ENCODE measurements at regions not wholly inside any gene's neighbourhood (a gene's known extent, or its start where the extent isn't known, plus 50 kb on each side); places are given as distances from the start of the nearest gene placed in this dataset.
"Not testable (repeated sequence)": the region's sequence is repeated elsewhere in the genome, so short reads cannot be mapped to it uniquely, and the experiment has no call there.

DNA sequence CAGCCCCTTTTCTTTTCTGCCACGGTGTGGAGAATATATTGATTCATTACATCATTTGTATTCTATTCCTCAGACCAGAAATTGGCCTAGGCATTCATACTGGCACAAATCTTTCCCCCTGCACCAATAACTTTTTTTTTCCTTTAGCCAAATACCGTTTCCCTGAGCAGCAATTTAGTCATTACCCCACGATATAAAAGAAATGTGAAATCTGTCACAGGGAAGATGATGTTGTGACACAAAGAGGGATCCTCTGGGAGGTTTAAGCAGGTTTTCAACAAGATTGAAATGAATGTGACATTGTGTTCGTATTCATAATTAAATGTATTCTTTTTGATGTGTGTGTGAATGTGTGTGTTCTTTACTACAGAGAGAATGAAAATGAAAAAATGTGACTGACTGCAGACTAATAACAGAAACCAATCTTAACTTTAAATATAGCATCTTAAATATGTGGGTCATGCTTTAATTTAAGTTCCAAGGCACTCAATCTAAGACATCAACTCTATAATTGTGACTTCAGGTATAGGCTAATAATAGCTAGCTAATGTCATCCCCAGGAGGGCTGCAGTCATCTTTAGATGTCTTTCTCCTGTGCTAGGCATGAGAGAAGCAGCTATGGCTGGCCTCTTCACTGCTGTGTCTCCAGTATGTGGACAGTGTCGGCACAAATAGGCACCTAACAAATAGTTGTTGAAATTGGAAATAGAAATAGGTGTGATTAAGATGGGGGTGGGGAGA lies 177.7 kb downstream of the BTBD3 start:
- no peaks in the 10 kb centered on the region for H3K36me3 Mint-ChIP-seq
- no peak for ATAC-seq (ENCODE audit: low read depth)
- H3K9me3 Mint-ChIP-seq: no peaks in the 10 kb centered on the region
- H3K4me3 Mint-ChIP-seq: no peak overlapping the region
- no peaks in the 10 kb centered on the region for H3K4me1 Mint-ChIP-seq
- no peak overlapping the region for H3K27ac Mint-ChIP-seq
- no peaks in the 10 kb centered on the region for H3K27me3 Mint-ChIP-seq
- DNase-seq (ENCODE audit: low spot score in 2 of 2): no peak

DNA sequence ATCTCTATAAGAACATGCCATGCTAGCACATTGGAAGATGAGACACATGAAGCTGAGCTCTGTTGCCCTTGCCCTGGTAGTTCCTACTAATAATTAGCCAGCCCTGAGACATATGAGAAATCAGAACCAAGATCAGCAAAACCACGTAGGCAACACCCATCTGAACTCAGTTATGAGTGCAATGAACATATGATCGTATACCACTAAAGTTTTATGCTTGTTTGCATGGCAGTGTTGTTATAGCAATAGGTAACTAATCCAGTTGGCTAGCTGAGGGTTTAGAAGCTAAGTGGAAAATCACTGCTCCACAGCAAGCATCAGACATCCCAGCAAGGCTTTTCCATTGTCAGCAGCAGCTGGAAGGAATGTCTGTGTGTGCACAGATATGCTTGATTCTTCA lies 180.7 kb downstream of the BTBD3 start:
- Mint-ChIP-seq H3K9me3 (peaks cover 1% of the 10 kb centered on the region), H3K4me3 (no peak overlapping the region), H3K36me3 (no peaks in the 10 kb centered on the region), H3K4me1 (no peaks in the 10 kb centered on the region), H3K27ac (no peak overlapping the region), H3K27me3 (no peaks in the 10 kb centered on the region)
- ATAC-seq (ENCODE audit: low read depth) (no peak), DNase-seq (ENCODE audit: low spot score in 2 of 2) (no peak)

DNA sequence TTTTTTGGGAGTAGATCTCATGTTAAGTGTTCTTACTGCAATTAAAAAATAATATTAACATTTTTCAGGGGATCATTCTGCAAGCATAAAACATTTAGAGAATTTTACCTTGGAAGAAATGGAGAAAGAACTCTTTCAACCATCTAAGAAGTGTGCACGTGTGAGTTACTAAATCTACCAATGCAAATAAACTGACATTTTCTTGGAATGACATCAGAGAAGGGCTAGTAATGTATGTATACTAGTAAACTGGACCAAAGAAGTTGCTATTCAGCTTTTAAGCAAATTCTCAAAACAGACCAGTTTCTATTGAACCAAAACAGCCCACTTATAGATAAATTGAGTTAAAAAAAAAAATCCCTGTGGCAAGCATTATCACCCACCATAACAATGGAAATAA lies 191.2 kb downstream of the BTBD3 start:
- Mint-ChIP-seq H3K4me3 (no peak overlapping the region), H3K36me3 (no peaks in the 10 kb centered on the region), H3K9me3 (peaks cover 13% of the 10 kb centered on the region), H3K27ac (no peak overlapping the region), H3K4me1 (no peaks in the 10 kb centered on the region), H3K27me3 (no peaks in the 10 kb centered on the region)
- DNase-seq (ENCODE audit: low spot score in 2 of 2): no peak
- ATAC-seq (ENCODE audit: low read depth): no peak

DNA sequence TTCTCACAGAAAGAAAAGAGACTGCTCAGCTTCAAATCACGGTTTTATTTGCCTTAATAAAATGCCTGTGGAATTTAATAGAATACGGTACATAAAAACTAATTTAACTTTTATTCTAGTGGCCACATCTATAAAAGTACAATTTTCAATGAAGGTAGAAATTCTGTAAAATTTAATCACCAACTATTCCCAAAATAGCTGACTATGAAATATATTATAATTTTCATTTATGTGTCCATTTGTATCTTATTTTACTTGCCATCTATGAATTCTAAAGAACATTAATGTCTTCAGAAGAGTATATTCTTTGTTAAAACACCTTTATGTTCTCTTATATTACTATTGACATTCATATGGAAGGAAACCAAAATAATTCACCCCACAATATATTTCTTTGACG lies 192.6 kb downstream of the BTBD3 start:
- Mint-ChIP-seq H3K27ac (no peak overlapping the region), H3K36me3 (no peaks in the 10 kb centered on the region), H3K4me3 (no peak overlapping the region), H3K27me3 (no peaks in the 10 kb centered on the region), H3K9me3 (peaks cover 12% of the 10 kb centered on the region), H3K4me1 (peaks cover 2% of the 10 kb centered on the region)
- DNase-seq (ENCODE audit: low spot score in 2 of 2) (no peak), ATAC-seq (ENCODE audit: low read depth) (no peak)

DNA sequence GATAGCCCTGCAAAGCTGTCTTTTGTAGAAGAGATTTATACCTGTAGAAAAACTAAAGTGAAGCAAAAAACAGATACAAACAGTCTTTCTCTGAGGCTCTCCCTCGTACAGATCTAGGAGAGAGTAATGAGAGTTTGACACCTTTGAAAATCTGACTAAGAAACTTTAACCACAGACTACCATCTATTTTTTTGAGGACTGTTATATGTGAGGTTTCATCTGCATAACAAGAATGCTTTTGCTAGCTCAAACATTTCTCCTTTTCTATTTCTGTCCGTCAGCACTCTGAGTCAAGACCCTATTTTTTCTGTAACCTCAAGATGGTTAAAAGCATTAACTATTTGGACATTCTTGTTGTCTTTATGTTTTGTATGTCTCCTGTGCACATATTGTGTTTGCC lies 193.0 kb downstream of the BTBD3 start:
- no peaks in the 10 kb centered on the region for H3K27me3 Mint-ChIP-seq
- ATAC-seq (ENCODE audit: low read depth) (no peak), DNase-seq (ENCODE audit: low spot score in 2 of 2) (no peak)
- H3K36me3 Mint-ChIP-seq: no peaks in the 10 kb centered on the region
- H3K9me3 Mint-ChIP-seq: peaks cover 12% of the 10 kb centered on the region
- peaks cover 2% of the 10 kb centered on the region for H3K4me1 Mint-ChIP-seq
- no peak overlapping the region for H3K4me3 Mint-ChIP-seq
- H3K27ac Mint-ChIP-seq: no peak overlapping the region

DNA sequence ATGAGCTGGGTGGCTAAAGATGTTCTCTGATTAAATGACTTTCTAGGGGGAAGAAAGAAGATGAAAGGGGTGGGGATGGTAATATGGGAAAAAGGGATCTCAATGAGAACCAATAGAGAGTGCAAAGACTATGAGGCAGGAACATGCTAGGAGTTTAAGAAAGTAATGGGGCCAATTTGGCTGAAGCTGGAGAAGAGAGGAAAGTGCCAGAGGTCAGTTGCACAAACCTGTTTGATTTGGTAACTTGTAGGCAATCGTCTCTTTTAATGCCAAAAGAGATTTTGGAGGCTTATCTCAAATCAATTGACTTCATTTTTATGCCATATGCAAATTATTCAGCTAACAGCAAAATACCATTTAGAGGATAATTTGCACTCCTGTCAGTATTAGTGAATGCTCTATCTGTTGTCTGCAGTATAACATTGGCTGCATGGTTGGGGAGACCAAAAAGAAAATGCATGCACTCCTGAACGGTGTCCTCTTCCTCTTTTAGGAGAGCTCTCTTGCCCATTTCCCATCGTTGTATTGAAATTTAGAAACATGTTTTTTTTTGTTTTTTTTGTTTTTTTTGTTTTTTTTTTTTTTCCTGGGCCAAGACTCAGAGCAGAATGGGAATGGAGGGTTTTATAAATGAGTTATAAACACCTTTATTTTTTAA lies 193.9 kb downstream of the BTBD3 start:
- H3K27me3 Mint-ChIP-seq: no peaks in the 10 kb centered on the region
- H3K36me3 Mint-ChIP-seq: no peaks in the 10 kb centered on the region
- H3K4me1 Mint-ChIP-seq: peaks cover 2% of the 10 kb centered on the region
- H3K4me3 Mint-ChIP-seq: no peak overlapping the region
- DNase-seq (ENCODE audit: low spot score in 2 of 2) (no peak), ATAC-seq (ENCODE audit: low read depth) (no peak)
- H3K27ac Mint-ChIP-seq: no peak overlapping the region
- peaks cover 11% of the 10 kb centered on the region for H3K9me3 Mint-ChIP-seq

DNA sequence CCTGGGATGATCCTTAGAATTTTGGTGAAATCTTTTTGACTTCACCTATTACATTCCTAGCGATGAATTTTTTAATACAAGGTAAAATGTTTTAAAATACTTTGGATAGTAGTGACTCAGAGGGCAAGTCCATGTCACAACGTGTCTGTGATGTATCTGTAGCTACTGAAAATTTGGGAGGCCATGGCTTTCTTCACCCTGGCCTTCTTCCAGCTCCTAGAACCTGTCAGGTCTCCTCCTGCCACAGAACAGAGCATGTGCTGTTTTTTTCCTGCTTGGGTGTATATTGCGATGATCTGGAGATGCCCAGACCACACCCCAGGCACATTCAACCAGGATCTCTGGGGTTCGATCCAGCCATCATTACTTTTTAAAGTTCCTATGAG lies 194.4 kb downstream of the BTBD3 start:
- ATAC-seq (ENCODE audit: low read depth) (no peak), DNase-seq (ENCODE audit: low spot score in 2 of 2) (no peak)
- H3K27me3 Mint-ChIP-seq: no peaks in the 10 kb centered on the region
- H3K4me1 Mint-ChIP-seq: peaks cover 2% of the 10 kb centered on the region
- no peak overlapping the region for H3K4me3 Mint-ChIP-seq
- no peak overlapping the region for H3K27ac Mint-ChIP-seq
- no peaks in the 10 kb centered on the region for H3K36me3 Mint-ChIP-seq
- H3K9me3 Mint-ChIP-seq: peaks cover 7% of the 10 kb centered on the region

DNA sequence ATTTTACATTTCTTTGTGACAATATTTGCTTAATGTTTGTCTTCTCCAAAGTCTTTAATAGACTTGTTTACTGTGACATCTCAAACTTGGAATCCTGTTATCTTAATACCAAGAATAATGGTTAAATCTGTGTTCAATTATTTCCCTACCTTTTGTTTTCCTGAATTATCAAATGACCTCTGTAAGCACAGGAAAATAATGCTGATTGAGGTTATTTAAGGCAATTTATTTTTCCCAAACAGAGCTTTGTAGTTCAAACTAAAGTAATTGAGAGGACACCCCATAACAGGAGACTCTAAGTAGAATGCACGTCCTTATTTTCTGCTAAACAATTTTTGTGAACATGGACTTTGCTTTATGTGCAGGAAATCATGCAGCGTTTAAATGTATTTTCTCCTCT lies 195.0 kb downstream of the BTBD3 start:
- Mint-ChIP-seq H3K4me1 (peaks cover 2% of the 10 kb centered on the region), H3K9me3 (peaks cover 4% of the 10 kb centered on the region), H3K36me3 (no peaks in the 10 kb centered on the region), H3K27ac (no peak overlapping the region), H3K27me3 (no peaks in the 10 kb centered on the region), H3K4me3 (no peak overlapping the region)
- ATAC-seq (ENCODE audit: low read depth) (no peak), DNase-seq (ENCODE audit: low spot score in 2 of 2) (no peak)

DNA sequence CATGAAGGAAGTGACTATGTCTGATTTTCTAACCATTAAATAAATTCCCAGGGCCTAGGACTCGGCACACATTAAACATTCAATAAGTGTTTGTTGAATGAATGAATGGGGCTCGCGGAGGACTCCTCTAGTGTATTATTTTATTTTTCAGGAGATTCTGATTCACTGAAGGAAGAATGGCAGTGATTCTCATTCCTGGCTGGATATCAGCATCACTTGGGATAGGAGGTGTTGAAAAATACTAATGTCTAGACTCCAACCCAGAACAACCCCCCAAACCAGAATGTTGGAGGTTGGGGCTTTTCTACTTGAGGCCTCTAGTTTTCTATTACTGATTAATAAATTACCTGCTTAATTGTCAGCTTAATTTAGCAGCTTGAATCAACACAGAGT lies 195.4 kb downstream of the BTBD3 start:
- Mint-ChIP-seq H3K9me3 (peaks cover 4% of the 10 kb centered on the region), H3K4me1 (peaks cover 2% of the 10 kb centered on the region), H3K4me3 (no peak overlapping the region), H3K36me3 (no peaks in the 10 kb centered on the region), H3K27me3 (no peaks in the 10 kb centered on the region), H3K27ac (no peak overlapping the region)
- ATAC-seq (ENCODE audit: low read depth) (no peak), DNase-seq (ENCODE audit: low spot score in 2 of 2) (no peak)

DNA sequence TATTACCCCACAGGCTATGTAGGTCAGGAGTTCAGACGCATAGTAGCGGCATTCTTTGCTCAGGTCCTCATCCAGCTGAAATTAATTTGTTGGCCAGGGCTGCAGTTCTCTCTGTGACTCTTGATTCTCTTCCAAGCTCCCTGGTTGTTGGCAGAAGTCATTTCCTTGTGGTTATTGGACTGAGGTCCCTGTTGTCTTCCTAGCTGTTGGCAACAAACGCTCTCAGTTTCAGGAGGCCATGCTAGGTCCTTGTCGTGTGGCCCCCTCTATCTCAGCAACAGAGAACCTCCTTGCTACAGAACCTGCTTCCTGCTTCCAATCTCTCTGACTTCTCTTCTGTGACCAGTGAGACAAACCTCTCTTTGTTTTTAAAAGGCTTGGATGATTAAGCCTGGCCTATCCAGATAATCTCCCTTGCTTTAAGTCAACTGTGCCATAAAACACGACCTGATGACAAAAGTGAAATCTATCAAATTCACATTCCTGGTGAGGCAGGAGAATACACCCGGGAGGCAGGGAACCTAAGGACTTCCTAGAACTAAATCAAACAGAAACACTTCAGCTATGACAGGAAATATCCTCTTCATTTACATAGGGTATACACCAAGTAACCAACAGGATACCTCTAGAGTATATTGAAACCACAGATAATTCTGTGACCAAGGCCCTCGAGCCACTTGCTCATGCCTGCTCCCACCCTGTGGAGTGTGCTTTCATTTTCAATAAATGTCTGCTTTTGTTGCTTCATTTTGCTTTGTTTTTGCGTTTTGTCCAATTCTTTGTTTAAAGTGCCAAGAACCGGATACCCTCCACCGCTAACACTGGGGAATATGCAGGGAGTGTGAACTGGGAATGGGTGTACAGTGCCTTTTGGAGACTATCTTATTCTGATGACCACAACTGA lies 196.0 kb downstream of the BTBD3 start:
- H3K36me3 Mint-ChIP-seq: no peaks in the 10 kb centered on the region
- peaks cover 2% of the 10 kb centered on the region for H3K4me1 Mint-ChIP-seq

DNA sequence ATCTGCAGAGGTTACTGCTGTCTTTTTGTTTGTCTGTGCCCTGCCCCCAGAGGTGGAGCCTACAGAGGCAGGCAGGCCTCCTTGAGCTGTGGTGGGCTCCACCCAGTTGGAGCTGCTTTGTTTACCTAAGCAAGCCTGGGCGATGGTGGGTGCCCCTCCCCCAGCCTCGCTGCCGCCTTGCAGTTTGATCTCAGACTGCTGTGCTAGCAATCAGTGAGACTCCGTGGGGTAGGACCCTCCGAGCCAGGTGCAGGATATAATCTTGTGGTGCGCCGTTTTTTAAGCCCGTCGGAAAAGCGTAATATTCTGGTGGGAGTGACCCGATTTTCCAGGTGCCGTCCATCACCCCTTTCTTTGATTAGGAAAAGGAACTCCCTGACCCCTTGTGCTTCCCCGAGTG lies 211.4 kb downstream of the BTBD3 start:
- DNase-seq (ENCODE audit: low spot score in 2 of 2); H3K4me3 Mint-ChIP-seq; H3K9me3 Mint-ChIP-seq; H3K36me3 Mint-ChIP-seq; H3K27me3 Mint-ChIP-seq; ATAC-seq (ENCODE audit: low read depth); H3K27ac Mint-ChIP-seq; H3K4me1 Mint-ChIP-seq: not testable (repeated sequence)

More for the DNA sequence above, 196.0 kb downstream of the BTBD3 start:
- Mint-ChIP-seq H3K27me3 (no peaks in the 10 kb centered on the region), H3K4me3 (no peak overlapping the region), H3K27ac (no peak overlapping the region), H3K9me3 (peaks cover 4% of the 10 kb centered on the region)
- ATAC-seq (ENCODE audit: low read depth): no peak
- no peak for DNase-seq (ENCODE audit: low spot score in 2 of 2)

DNA sequence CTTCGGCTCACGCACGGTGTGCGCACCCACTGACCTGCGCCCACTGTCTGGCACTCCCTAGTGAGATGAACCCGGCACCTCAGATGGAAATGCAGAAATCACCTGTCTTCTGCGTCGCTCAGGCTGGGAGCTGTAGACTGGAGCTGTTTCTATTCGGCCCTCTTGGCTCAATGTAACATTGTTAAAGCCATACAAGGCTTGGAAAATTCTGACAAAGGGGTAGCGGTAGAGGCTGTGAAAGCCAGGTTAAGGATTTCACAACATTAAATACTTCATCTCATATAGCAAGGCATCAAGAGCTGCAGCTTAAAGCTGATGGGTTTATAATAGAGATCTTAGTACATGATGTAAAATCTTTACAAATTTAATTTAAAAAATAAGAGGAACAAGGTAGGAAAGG lies 211.8 kb downstream of the BTBD3 start:
- not testable (repeated sequence) for H3K9me3 Mint-ChIP-seq; H3K4me1 Mint-ChIP-seq; ATAC-seq (ENCODE audit: low read depth); H3K27me3 Mint-ChIP-seq; H3K36me3 Mint-ChIP-seq; H3K27ac Mint-ChIP-seq; H3K4me3 Mint-ChIP-seq; DNase-seq (ENCODE audit: low spot score in 2 of 2)

DNA sequence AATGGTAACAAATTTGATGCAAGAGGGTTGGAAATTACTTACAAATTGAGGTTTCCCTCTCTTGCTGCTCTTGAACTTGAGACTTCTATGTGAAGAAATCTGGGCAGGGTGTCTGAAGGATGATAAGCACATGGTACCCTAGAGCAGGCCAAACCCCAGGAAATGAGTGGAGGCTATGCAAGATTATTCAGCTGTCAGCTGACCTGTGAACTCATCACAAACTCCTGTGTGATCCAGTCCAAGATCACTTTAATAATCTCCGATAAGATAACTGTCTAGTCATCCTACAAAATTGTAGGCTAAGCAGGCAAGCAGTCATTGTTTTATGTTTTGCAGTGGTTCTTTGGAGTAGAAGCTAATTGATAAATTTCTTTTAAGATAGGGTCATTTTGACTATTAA lies 213.1 kb downstream of the BTBD3 start:
- no peak for DNase-seq (ENCODE audit: low spot score in 2 of 2)
- H3K4me1 Mint-ChIP-seq: no peaks in the 10 kb centered on the region
- H3K27me3 Mint-ChIP-seq: no peaks in the 10 kb centered on the region
- H3K36me3 Mint-ChIP-seq: no peaks in the 10 kb centered on the region
- ATAC-seq (ENCODE audit: low read depth): no peak
- H3K9me3 Mint-ChIP-seq: peaks cover 4% of the 10 kb centered on the region
- H3K27ac Mint-ChIP-seq: no peak overlapping the region
- no peak overlapping the region for H3K4me3 Mint-ChIP-seq

DNA sequence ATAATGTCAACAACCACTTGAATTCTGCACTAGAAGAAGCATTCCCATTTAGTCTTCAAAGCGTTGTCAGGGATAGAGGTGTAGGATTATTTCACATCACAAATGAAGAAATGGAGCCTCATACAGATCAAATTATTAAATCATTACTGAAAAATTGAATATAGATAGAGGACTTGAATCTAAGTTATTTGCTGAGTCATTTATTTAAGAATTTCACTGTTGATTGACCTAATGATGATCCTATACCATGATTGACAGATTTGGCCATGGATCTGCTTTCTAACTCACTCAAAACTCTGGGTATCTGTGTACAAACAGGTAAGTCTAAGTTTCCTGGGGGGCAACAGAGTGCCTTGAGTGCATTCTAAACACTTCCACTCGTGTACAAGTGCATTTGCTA lies 215.9 kb downstream of the BTBD3 start:
- DNase-seq (ENCODE audit: low spot score in 2 of 2) (no peak), ATAC-seq (ENCODE audit: low read depth) (no peak)
- no peak overlapping the region for H3K27ac Mint-ChIP-seq
- H3K36me3 Mint-ChIP-seq: no peaks in the 10 kb centered on the region
- no peaks in the 10 kb centered on the region for H3K27me3 Mint-ChIP-seq
- H3K9me3 Mint-ChIP-seq: peaks cover 9% of the 10 kb centered on the region
- H3K4me1 Mint-ChIP-seq: no peaks in the 10 kb centered on the region
- no peak overlapping the region for H3K4me3 Mint-ChIP-seq

Measured in memory B cell (primary cell).